ENCODE measurements at regions not wholly inside any gene's neighbourhood (a gene's known extent, or its start where the extent isn't known, plus 50 kb on each side); places are given as distances from the start of the nearest gene placed in this dataset.

- WGBS = 83% methylated on average over 3 of the region's 3 CpGs
- DNase-seq (ENCODE audit: low spot score) = no peak
- Histone ChIP-seq H3K4me3 (ENCODE audit: low read depth in 1 of 3, low read length in 3 of 3) (no peak overlapping the region), H3K36me3 (ENCODE audit: control insufficient read depth in 4 of 4, insufficient read depth in 3 of 4, low read depth in 1 of 4, low read length in 3 of 4) (no peaks in the 10 kb centered on the region), H3K4me1 (ENCODE audit: control insufficient read depth in 4 of 4, insufficient read depth in 4 of 4, low read length in 3 of 4) (no peaks in the 10 kb centered on the region), H3K27me3 (ENCODE audit: control insufficient read depth in 4 of 4, insufficient read depth in 4 of 4, low read length in 3 of 4) (no peaks in the 10 kb centered on the region), H3K9me3 (ENCODE audit: control insufficient read depth in 4 of 4, low read length in 3 of 4) (peaks cover 0 to 1% (median 0%) of the 10 kb centered on the region in 4 donors), H3K27ac (ENCODE audit: low read depth in 1 of 2, low read length in 2 of 2) (no peak overlapping the region), H3K9ac (ENCODE audit: low read depth in 1 of 2, low read length in 2 of 2) (no peak overlapping the region)
- TF ChIP-seq ZBTB33 (IDR thresholded peaks at IDR 0.05) (no peak), HNF4A (conservative IDR thresholded peaks at IDR 0.05) (no peak), FOXA1 (IDR thresholded peaks at IDR 0.05) (no peak)
Measured at GRCh38 chrX:38968344-38969216, 167.3 kb downstream of the MID1IP1 start.

GRCh38 chrX:38970074-38970473, 168.8 kb downstream of the MID1IP1 start:
- H3K9ac ChIP-seq (ENCODE audit: low read depth in 1 of 2, low read length in 2 of 2) = no peak overlapping the region
- no peak for DNase-seq (ENCODE audit: low spot score)
- H3K4me3 ChIP-seq (ENCODE audit: low read depth in 1 of 3, low read length in 3 of 3) = no peak overlapping the region
- H3K27ac ChIP-seq (ENCODE audit: low read depth in 1 of 2, low read length in 2 of 2) = no peak overlapping the region
- H3K4me1 ChIP-seq (ENCODE audit: control insufficient read depth in 4 of 4, insufficient read depth in 4 of 4, low read length in 3 of 4) = no peaks in the 10 kb centered on the region
- no peak for TF ChIP-seq HNF4A (conservative IDR thresholded peaks at IDR 0.05)
- TF ChIP-seq SP1 (IDR thresholded peaks at IDR 0.05) = no peak
- TF ChIP-seq TAF1 (conservative IDR thresholded peaks at IDR 0.05) = no peak
- no peak for TF ChIP-seq JUND (IDR thresholded peaks at IDR 0.05)
- no peak for TF ChIP-seq GABPA (IDR thresholded peaks at IDR 0.05 in 1 of 2, conservative IDR thresholded peaks at IDR 0.05 in 1 of 2)
- TF ChIP-seq NR2F2 (IDR thresholded peaks at IDR 0.05) = no peak
- no peak for TF ChIP-seq FOXA1 (IDR thresholded peaks at IDR 0.05)
- TF ChIP-seq ZBTB33 (IDR thresholded peaks at IDR 0.05) = no peak
- no peak for TF ChIP-seq HNF4G (IDR thresholded peaks at IDR 0.05)
- TF ChIP-seq ATF3 (IDR thresholded peaks at IDR 0.05) = no peak
- no peak for TF ChIP-seq FOXA2 (IDR thresholded peaks at IDR 0.05)
- no peak for TF ChIP-seq RAD21 (IDR thresholded peaks at IDR 0.05)
- no peak for TF ChIP-seq RXRA (IDR thresholded peaks at IDR 0.05)
- WGBS = 95% methylated on average over 1 of the region's 1 CpG
- no peaks in the 10 kb centered on the region for H3K9me3 ChIP-seq (ENCODE audit: control insufficient read depth in 4 of 4, low read length in 3 of 4)
- no peaks in the 10 kb centered on the region for H3K27me3 ChIP-seq (ENCODE audit: control insufficient read depth in 4 of 4, insufficient read depth in 4 of 4, low read length in 3 of 4)
- H3K36me3 ChIP-seq (ENCODE audit: control insufficient read depth in 4 of 4, insufficient read depth in 3 of 4, low read depth in 1 of 4, low read length in 3 of 4) = no peaks in the 10 kb centered on the region

- Histone ChIP-seq H3K4me1 (ENCODE audit: control insufficient read depth in 4 of 4, insufficient read depth in 4 of 4, low read length in 3 of 4) (no peaks in the 10 kb centered on the region), H3K27me3 (ENCODE audit: control insufficient read depth in 4 of 4, insufficient read depth in 4 of 4, low read length in 3 of 4) (no peaks in the 10 kb centered on the region), H3K4me3 (ENCODE audit: low read depth in 1 of 3, low read length in 3 of 3) (no peak overlapping the region), H3K27ac (ENCODE audit: low read depth in 1 of 2, low read length in 2 of 2) (no peak overlapping the region), H3K9me3 (ENCODE audit: control insufficient read depth in 4 of 4, low read length in 3 of 4) (no peaks in the 10 kb centered on the region), H3K36me3 (ENCODE audit: control insufficient read depth in 4 of 4, insufficient read depth in 3 of 4, low read depth in 1 of 4, low read length in 3 of 4) (no peaks in the 10 kb centered on the region), H3K9ac (ENCODE audit: low read depth in 1 of 2, low read length in 2 of 2) (no peak overlapping the region)
- DNase-seq (ENCODE audit: low spot score) = no peak
- 86% methylated on average over 3 of the region's 3 CpGs for WGBS
- TF ChIP-seq FOXA2 (IDR thresholded peaks at IDR 0.05) (no peak), ZBTB33 (IDR thresholded peaks at IDR 0.05) (no peak), RAD21 (IDR thresholded peaks at IDR 0.05) (no peak), GABPA (IDR thresholded peaks at IDR 0.05 in 1 of 2, conservative IDR thresholded peaks at IDR 0.05 in 1 of 2) (no peak), MAX (IDR thresholded peaks at IDR 0.05) (no peak), HNF4G (IDR thresholded peaks at IDR 0.05) (no peak), ATF3 (IDR thresholded peaks at IDR 0.05) (no peak), FOXA1 (IDR thresholded peaks at IDR 0.05) (no peak), EGR1 (IDR thresholded peaks at IDR 0.05; ENCODE audit: low read depth in 2 of 2) (no peak), RXRA (IDR thresholded peaks at IDR 0.05) (no peak), TAF1 (conservative IDR thresholded peaks at IDR 0.05) (no peak), SP1 (IDR thresholded peaks at IDR 0.05) (no peak), JUND (IDR thresholded peaks at IDR 0.05) (no peak), YY1 (IDR thresholded peaks at IDR 0.05) (no peak)
Measured at GRCh38 chrX:38970845-38971244, 169.6 kb downstream of the MID1IP1 start.
